ENCODE measurements at regions not wholly inside any gene's neighbourhood (a gene's known extent, or its start where the extent isn't known, plus 50 kb on each side); places are given as distances from the start of the nearest gene placed in this dataset.

DNA sequence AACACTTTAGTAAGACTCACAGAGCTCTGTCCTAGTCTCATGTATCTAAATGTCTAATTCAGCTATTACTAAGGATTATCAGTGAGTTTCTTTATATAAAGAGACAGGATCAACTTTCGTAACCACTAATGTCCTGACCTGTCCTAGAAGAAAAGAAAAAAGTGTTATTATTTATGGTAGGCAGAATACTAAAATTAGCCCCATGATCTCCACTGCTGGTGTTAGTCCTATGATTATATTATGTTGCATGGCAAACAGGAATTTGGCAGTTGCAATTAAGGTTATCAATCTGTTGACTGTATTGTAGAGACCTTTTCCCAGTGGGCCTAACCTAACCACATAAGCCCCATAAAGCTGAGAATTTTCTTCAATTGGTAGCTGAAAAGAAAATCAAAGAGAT, 132.9 kb upstream of the DIO2 start (continued):
- TF ChIP-seq EP300 (IDR thresholded peaks at IDR 0.05; ENCODE audit: borderline replicate concordance in 1 of 2, low read depth in 1 of 2, low read length in 1 of 2), result no peak
- TF ChIP-seq FOXJ3 (CRISPR knock-in tag; IDR thresholded peaks at IDR 0.05), result no peak
- no peak for TF ChIP-seq GATA2 (CRISPR knock-in tag; IDR thresholded peaks at IDR 0.05)
- no peak for TF ChIP-seq FOSL2 (IDR thresholded peaks at IDR 0.05; ENCODE audit: borderline replicate concordance, low read depth)
- TF ChIP-seq, protein P1, sequence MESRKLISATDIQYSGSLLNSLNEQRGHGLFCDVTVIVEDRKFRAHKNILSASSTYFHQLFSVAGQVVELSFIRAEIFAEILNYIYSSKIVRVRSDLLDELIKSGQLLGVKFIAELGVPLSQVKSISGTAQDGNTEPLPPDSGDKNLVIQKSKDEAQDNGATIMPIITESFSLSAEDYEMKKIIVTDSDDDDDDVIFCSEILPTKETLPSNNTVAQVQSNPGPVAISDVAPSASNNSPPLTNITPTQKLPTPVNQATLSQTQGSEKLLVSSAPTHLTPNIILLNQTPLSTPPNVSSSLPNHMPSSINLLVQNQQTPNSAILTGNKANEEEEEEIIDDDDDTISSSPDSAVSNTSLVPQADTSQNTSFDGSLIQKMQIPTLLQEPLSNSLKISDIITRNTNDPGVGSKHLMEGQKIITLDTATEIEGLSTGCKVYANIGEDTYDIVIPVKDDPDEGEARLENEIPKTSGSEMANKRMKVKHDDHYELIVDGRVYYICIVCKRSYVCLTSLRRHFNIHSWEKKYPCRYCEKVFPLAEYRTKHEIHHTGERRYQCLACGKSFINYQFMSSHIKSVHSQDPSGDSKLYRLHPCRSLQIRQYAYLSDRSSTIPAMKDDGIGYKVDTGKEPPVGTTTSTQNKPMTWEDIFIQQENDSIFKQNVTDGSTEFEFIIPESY (IDR thresholded peaks at IDR 0.05; ENCODE audit: borderline replicate concordance, low read depth), result no peak
- TF ChIP-seq JUND (IDR thresholded peaks at IDR 0.05), result no peak
- TF ChIP-seq, protein P2, sequence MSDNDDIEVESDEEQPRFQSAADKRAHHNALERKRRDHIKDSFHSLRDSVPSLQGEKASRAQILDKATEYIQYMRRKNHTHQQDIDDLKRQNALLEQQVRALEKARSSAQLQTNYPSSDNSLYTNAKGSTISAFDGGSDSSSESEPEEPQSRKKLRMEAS (IDR thresholded peaks at IDR 0.05; ENCODE audit: low read depth), result no peak
- TF ChIP-seq, protein P3, sequence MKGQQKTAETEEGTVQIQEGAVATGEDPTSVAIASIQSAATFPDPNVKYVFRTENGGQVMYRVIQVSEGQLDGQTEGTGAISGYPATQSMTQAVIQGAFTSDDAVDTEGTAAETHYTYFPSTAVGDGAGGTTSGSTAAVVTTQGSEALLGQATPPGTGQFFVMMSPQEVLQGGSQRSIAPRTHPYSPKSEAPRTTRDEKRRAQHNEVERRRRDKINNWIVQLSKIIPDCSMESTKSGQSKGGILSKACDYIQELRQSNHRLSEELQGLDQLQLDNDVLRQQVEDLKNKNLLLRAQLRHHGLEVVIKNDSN (IDR thresholded peaks at IDR 0.05; ENCODE audit: borderline replicate concordance, low read depth), result no peak

DNA sequence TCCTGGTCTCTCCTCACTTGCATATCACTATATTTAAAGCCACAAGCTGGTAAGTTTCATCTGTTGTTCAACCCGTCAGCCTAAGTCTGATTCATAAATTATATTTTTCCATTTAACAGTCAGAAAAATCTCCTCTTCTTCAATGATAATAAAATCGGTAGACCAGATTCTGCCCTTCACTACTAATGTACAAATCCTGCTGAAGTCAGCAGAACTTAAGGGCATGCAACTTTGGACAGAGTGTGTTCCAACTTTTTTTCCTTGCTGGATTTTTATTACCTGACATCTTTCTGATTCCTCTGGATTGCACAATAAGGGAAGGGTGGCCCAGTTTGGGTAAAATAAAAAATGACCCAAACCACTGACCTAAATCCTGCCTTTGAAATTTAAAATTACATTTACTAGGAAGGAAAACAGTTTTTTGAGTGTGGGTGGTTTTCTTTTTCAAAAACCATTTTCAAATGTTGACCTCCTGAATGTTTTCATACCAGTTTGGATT, 125.4 kb upstream of the DIO2 start:
- ChIA-PET CTCF (no interaction called here), POLR2A (no interaction called here)
- H3K9ac ChIP-seq, result no peak overlapping the region
- H3K4me1 ChIP-seq (ENCODE audit: control insufficient read depth in 1 of 2, insufficient read depth in 2 of 2, low read depth in 1 of 2, low read length in 1 of 2), result no peaks in the 10 kb centered on the region
- H3K4me3 ChIP-seq (ENCODE audit: low read depth in 2 of 2, low read length in 1 of 2), result no peak overlapping the region
- H3K27ac ChIP-seq (ENCODE audit: low read depth in 2 of 2, low read length in 1 of 2), result no peak overlapping the region
- H4K20me1 ChIP-seq (ENCODE audit: insufficient read depth), result no peaks in the 10 kb centered on the region
- H3F3A ChIP-seq (replicated peaks; ENCODE audit: insufficient read depth), result no peaks in the 10 kb centered on the region
- H3K79me2 ChIP-seq (ENCODE audit: insufficient read depth), result no peaks in the 10 kb centered on the region
- no peak for DNase-seq
- H3K9me2 ChIP-seq, result no peaks in the 10 kb centered on the region
- no peak overlapping the region for H2AFZ ChIP-seq (ENCODE audit: low read depth)
- no peaks in the 10 kb centered on the region for H3K9me3 ChIP-seq
- 17% methylated on average over 2 of the region's 2 CpGs for WGBS (ENCODE audit: low lambda C conversion rate)
- no peaks in the 10 kb centered on the region for H3K36me3 ChIP-seq (replicated peaks in 1 of 2; ENCODE audit: control insufficient read depth in 1 of 2, insufficient read depth in 2 of 2, low read length in 1 of 2)
- no peaks in the 10 kb centered on the region for H3K27me3 ChIP-seq (ENCODE audit: insufficient read depth)
- no peak overlapping the region for H3K4me2 ChIP-seq
- TF ChIP-seq, protein P4, sequence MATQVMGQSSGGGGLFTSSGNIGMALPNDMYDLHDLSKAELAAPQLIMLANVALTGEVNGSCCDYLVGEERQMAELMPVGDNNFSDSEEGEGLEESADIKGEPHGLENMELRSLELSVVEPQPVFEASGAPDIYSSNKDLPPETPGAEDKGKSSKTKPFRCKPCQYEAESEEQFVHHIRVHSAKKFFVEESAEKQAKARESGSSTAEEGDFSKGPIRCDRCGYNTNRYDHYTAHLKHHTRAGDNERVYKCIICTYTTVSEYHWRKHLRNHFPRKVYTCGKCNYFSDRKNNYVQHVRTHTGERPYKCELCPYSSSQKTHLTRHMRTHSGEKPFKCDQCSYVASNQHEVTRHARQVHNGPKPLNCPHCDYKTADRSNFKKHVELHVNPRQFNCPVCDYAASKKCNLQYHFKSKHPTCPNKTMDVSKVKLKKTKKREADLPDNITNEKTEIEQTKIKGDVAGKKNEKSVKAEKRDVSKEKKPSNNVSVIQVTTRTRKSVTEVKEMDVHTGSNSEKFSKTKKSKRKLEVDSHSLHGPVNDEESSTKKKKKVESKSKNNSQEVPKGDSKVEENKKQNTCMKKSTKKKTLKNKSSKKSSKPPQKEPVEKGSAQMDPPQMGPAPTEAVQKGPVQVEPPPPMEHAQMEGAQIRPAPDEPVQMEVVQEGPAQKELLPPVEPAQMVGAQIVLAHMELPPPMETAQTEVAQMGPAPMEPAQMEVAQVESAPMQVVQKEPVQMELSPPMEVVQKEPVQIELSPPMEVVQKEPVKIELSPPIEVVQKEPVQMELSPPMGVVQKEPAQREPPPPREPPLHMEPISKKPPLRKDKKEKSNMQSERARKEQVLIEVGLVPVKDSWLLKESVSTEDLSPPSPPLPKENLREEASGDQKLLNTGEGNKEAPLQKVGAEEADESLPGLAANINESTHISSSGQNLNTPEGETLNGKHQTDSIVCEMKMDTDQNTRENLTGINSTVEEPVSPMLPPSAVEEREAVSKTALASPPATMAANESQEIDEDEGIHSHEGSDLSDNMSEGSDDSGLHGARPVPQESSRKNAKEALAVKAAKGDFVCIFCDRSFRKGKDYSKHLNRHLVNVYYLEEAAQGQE (IDR thresholded peaks at IDR 0.05; ENCODE audit: low read depth, low read length), result no peak
- TF ChIP-seq TAF1 (IDR thresholded peaks at IDR 0.05; ENCODE audit: borderline replicate concordance, low read depth, low read length) (no peak), FOSL2 (IDR thresholded peaks at IDR 0.05; ENCODE audit: borderline replicate concordance, low read depth) (no peak), NRF1 (IDR thresholded peaks at IDR 0.05; ENCODE audit: low read depth, low read length) (no peak), NFIC (IDR thresholded peaks at IDR 0.05; ENCODE audit: borderline replicate concordance) (no peak), ELF1 (IDR thresholded peaks at IDR 0.05) (no peak), MXI1 (IDR thresholded peaks at IDR 0.05; ENCODE audit: low read depth, low read length) (no peak), CHD2 (IDR thresholded peaks at IDR 0.05; ENCODE audit: low read length, partially characterized antibody) (no peak), RCOR1 (IDR thresholded peaks at IDR 0.05; ENCODE audit: low read length) (no peak), JUND (IDR thresholded peaks at IDR 0.05) (no peak), RFX5 (IDR thresholded peaks at IDR 0.05; ENCODE audit: low read length) (no peak), POLR2AphosphoS5 (IDR thresholded peaks at IDR 0.05; ENCODE audit: low read depth, low read length) (no peak), SMC3 (IDR thresholded peaks at IDR 0.05; ENCODE audit: low read depth, low read length) (no peak), RAD21 (IDR thresholded peaks at IDR 0.05; ENCODE audit: low read length) (no peak)
- TF ChIP-seq, protein P2 (IDR thresholded peaks at IDR 0.05; ENCODE audit: low read depth), result no peak
- TF ChIP-seq, protein P5, sequence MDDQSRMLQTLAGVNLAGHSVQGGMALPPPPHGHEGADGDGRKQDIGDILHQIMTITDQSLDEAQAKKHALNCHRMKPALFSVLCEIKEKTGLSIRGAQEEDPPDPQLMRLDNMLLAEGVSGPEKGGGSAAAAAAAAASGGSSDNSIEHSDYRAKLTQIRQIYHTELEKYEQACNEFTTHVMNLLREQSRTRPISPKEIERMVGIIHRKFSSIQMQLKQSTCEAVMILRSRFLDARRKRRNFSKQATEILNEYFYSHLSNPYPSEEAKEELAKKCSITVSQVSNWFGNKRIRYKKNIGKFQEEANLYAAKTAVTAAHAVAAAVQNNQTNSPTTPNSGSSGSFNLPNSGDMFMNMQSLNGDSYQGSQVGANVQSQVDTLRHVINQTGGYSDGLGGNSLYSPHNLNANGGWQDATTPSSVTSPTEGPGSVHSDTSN (IDR thresholded peaks at IDR 0.05), result no peak
- TF ChIP-seq, protein P6, sequence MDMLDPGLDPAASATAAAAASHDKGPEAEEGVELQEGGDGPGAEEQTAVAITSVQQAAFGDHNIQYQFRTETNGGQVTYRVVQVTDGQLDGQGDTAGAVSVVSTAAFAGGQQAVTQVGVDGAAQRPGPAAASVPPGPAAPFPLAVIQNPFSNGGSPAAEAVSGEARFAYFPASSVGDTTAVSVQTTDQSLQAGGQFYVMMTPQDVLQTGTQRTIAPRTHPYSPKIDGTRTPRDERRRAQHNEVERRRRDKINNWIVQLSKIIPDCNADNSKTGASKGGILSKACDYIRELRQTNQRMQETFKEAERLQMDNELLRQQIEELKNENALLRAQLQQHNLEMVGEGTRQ (IDR thresholded peaks at IDR 0.05; ENCODE audit: borderline replicate concordance, low read depth, low read length), result no peak
